GM20431 (cell line): ENCODE measurements at regions not wholly inside any gene's neighbourhood (a gene's known extent, or its start where the extent isn't known, plus 50 kb on each side); places are given as distances from the start of the nearest gene placed in this dataset.
"Not testable (repeated sequence)": the region's sequence is repeated elsewhere in the genome, so short reads cannot be mapped to it uniquely, and the experiment has no call there.

Experiments used
- in situ Hi-C: fragments of 300-500 bp; cut with MseI, MboI; formaldehyde crosslinking; loops from one replicate; pipeline ENCODE4 v1.15.0; 2020; ENCODE audit warnings: low sequenced_read_pairs; ENCODE audit not compliant: unreplicated experiment

DNA sequence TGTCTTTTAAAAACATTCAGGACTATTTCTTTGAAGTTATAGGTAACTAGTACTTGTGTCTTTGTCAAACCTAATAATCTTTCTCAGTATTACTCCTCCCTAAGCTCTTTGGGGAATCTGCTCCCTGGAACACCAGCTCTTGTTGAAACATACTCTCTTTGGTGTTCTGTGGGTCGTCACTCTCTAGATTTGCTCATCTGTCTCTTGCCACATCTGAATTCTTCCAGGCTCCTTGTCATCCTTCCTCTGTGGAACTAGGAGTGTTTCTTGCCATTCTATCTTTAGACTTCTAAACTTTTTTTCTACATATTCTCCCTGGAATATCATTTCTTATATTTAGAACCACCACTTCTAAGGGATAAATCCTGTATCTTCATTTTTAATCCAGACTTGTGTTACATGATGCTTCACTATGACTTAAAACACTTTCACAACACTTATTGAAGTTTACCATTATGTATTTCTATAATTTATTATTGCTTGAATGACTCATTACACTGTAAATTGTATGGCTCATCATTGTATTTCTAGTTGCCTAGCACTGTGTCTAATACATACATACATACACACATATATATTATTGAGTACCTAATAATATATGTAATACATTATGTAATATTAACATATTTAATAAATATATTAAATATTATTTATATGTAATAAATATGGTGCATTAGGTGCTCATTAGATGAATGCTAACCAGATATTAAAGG, 186.1 kb downstream of the TMA16 start:
- in situ Hi-C loops = no loop called here

- in situ Hi-C loops = no loop called here
Measured at GRCh38 chr4:163681208-163681821, 186.8 kb downstream of the TMA16 start.

DNA sequence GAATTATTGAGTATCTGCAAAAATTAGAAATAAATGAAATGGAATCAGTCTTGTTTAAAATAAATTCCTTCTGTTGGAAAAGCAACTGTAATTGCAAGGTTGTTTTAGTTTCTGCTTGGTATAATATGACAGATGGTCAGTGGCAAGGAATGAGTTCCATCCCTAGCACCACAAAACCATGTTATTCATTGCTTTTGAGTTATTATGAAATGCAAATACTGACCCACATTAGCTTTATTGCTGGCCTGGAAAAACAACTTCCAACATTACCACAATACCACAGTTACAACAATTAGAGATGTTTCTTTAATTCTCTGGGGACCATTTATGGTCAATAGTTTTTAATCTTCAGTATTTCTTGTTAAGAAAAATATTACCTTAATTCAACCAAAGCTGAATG, 194.4 kb downstream of the TMA16 start:
- in situ Hi-C loops = no loop called here

- in situ Hi-C loops = no loop called here
Measured at GRCh38 chr4:163693211-163693610, 198.7 kb downstream of the TMA16 start.

- in situ Hi-C loops = no loop called here
Measured at GRCh38 chr4:163693776-163694175, 199.3 kb downstream of the TMA16 start.

DNA sequence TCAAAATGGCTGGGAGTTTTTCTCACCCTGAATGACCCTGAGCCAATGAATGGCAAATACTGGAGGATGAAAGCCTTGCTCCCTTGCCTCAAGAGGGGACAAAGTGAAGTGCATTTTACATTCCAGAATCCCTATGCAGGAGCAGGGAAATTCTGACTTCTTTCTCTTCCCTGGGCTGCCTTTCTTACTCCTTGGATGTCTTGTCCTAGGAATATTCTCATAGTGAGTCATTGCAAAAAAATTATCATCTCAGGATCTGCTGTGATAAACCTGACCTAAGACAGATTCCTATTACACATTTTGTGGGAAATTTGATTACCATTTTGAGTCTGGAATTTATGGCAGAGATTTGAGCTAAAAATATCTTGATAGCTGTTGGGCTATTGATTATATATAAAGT, 199.9 kb downstream of the TMA16 start:
- in situ Hi-C loops = no loop called here

- in situ Hi-C loops = no loop called here
Measured at GRCh38 chr4:163697121-163697520, 202.6 kb downstream of the TMA16 start.

DNA sequence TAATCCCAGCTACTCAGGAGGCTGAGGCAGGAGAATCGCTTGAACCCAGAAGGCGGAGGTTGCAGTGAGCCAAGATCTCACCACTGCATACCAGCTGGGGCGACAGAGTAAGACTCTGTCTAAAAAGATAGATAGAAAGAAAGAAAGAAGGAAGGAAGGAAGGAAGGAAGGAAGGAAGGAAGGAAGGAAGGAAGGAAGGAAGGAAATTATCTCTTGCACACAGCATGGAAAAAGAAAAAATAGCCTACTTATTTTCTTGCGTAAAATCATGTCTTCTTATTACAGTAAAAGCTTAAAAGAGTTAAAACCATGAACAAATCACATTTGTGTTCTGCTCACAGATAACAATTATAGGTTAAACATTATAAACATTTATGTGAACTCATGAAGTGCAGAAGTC, 205.9 kb downstream of the TMA16 start:
- in situ Hi-C loops = not testable (repeated sequence)

DNA sequence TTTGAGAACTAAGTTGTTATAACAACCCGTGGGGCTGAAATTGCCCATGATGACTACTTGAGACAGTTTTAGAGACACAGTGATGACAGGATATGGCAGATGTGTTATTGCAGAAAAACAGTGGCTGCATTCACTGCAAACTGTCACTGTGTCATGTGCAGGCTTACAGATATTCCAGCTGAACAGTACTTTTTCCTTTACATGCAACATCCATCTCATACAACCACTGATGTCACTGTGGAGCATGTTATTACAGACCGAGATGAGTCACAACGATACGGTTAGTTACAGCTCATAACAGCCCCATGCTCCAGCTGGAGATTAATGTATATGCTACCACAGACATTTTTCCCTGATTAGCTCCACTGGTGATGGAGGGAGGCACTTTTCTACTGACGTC, 207.4 kb downstream of the TMA16 start:
- in situ Hi-C loops = no loop called here

DNA sequence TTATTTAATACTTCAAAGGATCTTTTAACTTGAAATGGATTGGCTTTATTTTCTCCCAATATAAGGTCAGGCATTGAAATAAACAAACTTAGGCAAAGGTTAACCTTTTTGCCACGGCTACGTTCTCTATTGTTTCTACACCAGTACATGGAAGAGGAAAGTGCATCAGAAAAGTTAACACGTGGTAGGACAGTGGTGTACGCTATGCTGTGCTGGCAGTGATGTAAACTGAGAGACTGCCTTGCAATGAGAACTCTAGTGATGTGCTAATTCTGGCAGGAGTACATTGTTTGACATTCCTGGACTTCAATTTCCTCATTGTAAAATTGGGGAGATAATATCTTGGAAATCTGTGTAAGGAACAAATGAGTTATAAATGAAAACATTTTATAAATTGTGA, 208.2 kb downstream of the TMA16 start:
- in situ Hi-C loops = no loop called here

- in situ Hi-C loops = no loop called here
Measured at GRCh38 chr4:163703251-163703650, 208.8 kb downstream of the TMA16 start.

DNA sequence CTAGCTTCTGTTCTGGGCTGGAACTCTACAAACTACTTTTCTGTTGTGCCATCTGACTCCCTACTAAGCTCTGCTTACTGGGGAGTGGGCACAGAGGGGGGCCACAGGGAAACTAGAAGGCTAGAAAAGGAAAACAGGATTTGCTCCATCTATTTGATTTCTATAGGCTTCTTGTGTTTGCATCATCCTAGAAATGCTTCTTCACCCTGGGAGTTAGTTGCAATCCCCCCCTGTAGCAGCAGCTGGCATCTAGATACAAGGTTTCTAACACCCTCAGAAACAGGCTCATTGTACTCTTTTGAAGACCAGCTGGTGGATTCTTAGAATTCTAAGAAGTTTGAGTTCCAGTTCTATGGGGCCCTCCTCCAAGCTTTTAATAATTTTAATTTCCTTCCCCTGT, 213.4 kb downstream of the TMA16 start:
- in situ Hi-C loops = no loop called here

DNA sequence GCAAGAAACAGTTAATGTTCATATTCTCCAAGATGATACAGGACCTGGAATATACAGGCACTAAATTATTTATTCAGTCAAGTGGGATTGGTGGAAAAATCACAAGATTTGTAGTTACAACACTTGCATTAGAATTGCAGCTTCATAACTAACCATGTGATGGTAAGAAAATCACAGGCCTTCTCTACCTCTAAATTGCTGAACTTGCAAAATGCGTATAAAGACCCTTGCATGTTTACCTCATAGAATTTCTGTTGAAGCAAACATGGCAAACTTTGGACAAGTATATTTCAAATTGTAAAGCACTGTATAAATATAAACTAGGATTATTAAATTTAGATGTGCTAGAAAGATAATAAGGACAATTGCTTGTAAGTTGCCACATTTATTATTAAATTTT, 215.1 kb downstream of the TMA16 start:
- in situ Hi-C loops = no loop called here

DNA sequence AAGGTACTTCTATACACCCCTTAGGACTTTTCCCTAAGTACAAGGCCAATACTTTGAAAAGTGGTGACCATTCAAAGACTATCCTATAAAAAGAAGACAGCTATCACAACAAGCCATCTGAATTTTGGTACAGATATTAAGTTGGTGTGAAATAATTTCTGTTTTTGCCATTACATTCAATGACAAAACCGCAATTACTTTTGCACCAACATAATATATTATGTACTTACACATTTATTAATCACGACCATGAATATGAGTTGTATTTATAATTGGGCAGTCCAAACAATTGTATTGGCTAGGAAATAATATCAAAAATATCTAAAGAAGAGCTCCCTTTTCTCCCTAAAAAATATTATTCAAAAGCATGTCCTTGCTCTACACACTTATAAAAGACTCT, 215.7 kb downstream of the TMA16 start:
- in situ Hi-C loops = no loop called here

DNA sequence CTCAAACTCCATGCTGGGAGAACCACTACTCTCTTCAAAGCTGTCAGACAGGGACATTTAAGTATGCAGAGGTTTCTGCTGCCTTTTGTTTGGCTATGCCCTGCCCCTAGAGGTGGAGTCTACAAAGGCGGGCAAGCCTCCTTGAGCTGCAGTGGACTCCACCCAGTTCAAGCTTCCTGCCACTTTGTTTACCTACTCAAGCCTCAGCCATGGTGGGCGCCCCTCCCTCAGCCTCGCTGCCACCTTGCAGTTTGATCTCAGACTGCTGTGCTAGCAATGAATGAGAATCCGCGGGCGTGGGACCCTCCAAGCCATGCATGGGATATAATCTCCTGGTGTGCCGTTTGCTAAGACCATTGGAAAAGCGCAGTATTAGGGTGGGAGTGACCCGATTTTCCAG, 230.0 kb downstream of the TMA16 start:
- in situ Hi-C loops = not testable (repeated sequence)

DNA sequence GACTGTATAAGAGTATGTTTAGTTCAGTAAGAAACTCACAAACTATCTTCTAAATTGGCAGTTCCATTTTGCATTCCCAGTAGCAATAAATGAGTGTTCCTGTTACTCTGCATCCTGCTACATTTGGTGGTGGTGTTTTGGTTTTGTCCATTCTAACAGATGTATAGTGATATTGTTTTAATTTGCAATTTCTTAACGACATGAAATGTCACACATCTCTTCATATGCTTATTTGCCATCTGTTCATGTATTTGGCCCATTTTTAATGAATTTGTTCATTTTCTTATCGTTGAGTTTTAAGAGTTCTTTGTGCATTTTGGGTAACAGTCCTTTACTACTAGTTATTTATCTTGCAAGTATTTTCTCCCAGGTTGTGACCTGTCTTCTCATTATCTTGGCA, 232.2 kb downstream of the TMA16 start:
- in situ Hi-C loops = no loop called here

- in situ Hi-C loops = no loop called here
Measured at GRCh38 chr4:163731071-163731470, 236.6 kb downstream of the TMA16 start.

DNA sequence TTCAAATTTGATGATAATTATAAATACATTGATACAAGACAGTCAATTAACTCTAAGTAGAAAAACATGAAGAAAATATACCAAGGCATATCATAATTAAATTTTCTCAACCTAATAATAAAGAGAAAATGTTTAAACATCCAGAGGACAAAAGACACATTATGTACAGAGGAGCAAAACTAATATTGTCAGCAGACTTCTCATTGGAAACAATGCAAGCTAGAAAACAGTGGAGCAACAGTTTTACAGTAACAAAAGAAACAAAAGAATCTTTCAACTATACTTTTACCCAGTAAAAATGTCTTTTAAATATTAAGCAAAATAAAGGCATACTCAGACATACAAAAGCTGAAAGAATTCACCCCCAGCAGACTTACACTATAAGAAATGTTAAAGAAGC, 238.0 kb downstream of the TMA16 start:
- in situ Hi-C loops = no loop called here

- in situ Hi-C loops = no loop called here
Measured at GRCh38 chr4:163736876-163737275, 242.4 kb downstream of the TMA16 start.

DNA sequence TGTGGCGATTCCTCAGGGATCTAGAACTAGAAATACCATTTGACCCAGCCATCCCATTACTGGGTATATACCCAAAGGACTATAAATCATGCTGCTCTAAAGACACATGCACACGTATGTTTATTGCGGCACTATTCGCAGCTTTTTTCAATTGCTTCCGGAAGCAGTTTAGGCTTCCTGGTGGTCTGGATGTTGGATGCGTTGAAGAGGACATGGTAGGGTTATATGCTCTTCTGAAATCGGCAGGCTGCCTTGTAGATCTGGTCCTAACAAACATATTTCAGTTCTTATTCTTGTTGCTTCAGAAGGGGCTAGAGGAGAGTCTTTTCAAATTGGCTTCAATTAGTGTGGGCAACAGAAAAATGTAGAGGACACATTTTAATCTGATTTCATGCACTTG, 243.4 kb downstream of the TMA16 start:
- in situ Hi-C loops = not testable (repeated sequence)

GRCh38 chr4:163738521-163738920, 244.0 kb downstream of the TMA16 start:
- in situ Hi-C loops = no loop called here

- in situ Hi-C loops = no loop called here
Measured at GRCh38 chr4:163744861-163745260, 250.4 kb downstream of the TMA16 start.
